SK-N-SH treated with all-trans-retinoic acid at 6 μM for 48 hours (cell line): ENCODE measurements at regions not wholly inside any gene's neighbourhood (a gene's known extent, or its start where the extent isn't known, plus 50 kb on each side); places are given as distances from the start of the nearest gene placed in this dataset.

ENCODE experiments used
- ATAC-seq: fragments of 200-7000 bp; cut with Tn5 transposase; 3 replicates; pipeline ENCODE4 v1.9.1; 2020; ENCODE audit warnings: mild to moderate bottlenecking, moderate library complexity
- ARNTL ChIP-seq: fragments of 450-650 bp; formaldehyde crosslinking; IDR thresholded peaks from 2 replicates; pipeline ENCODE4 v1.5.0; 2020; ENCODE audit warnings: low read depth, mild to moderate bottlenecking, moderate library complexity, borderline replicate concordance
- BACH2 ChIP-seq: fragments of 250-450 bp; sonication (Bioruptor Pico); IDR thresholded peaks from 2 replicates; pipeline ENCODE4 v1.9.0; 2021; ENCODE audit warnings: mild to moderate bottlenecking, borderline replicate concordance
- CSDC2 ChIP-seq: fragments of 250-450 bp; sonication (Bioruptor Pico); IDR thresholded peaks from 2 replicates; pipeline ENCODE4 v1.5.0; 2020; ENCODE audit warnings: mild to moderate bottlenecking, moderate library complexity
- ESRRG ChIP-seq: fragments of 250-450 bp; sonication (Bioruptor Pico); IDR thresholded peaks from 2 replicates; pipeline ENCODE4 v1.6.1; 2021; ENCODE audit warnings: mild to moderate bottlenecking
- GLIS3 ChIP-seq: fragments of 250-450 bp; sonication (Bioruptor Pico); IDR thresholded peaks from 2 replicates; pipeline ENCODE4 v1.5.0; 2020; ENCODE audit warnings: mild to moderate bottlenecking, moderate library complexity
- ISL1 ChIP-seq: fragments of 250-450 bp; sonication (Bioruptor Pico); IDR thresholded peaks from 2 replicates; pipeline ENCODE4 v2.1.2; 2022; ENCODE audit warnings: mild to moderate bottlenecking, moderate library complexity
- OSR1 ChIP-seq: fragments of 250-450 bp; sonication (Bioruptor Pico); IDR thresholded peaks from 2 replicates; pipeline ENCODE4 v1.8.0; 2022; ENCODE audit warnings: moderate library complexity, mild to moderate bottlenecking, inconsistent platforms
- RARB ChIP-seq: fragments of 250-450 bp; sonication (Bioruptor Pico); IDR thresholded peaks from 2 replicates; pipeline ENCODE4 v1.8.0; 2021; ENCODE audit warnings: mild to moderate bottlenecking, moderate library complexity
- SNAI2 ChIP-seq: fragments of 250-450 bp; sonication (Bioruptor Pico); IDR thresholded peaks from 2 replicates; pipeline ENCODE4 v1.5.0; 2020; ENCODE audit warnings: mild to moderate bottlenecking, moderate library complexity
- TCF4 ChIP-seq: fragments of 250-450 bp; sonication (Bioruptor Pico); IDR thresholded peaks from 2 replicates; pipeline ENCODE4 v1.8.0; 2021; ENCODE audit warnings: mild to moderate bottlenecking, moderate library complexity, borderline replicate concordance
- TOX ChIP-seq: fragments of 250-450 bp; sonication (Bioruptor Pico); IDR thresholded peaks from 2 replicates; pipeline ENCODE4 v1.8.0; 2021; ENCODE audit warnings: mild to moderate bottlenecking, moderate library complexity, borderline replicate concordance
- ZC3H10 ChIP-seq: fragments of 250-450 bp; sonication (Bioruptor Pico); IDR thresholded peaks from 2 replicates; pipeline ENCODE4 v1.5.1; 2021; ENCODE audit warnings: mild to moderate bottlenecking, moderate library complexity
- ZFP3 ChIP-seq: fragments of 250-450 bp; sonication (Bioruptor Pico); IDR thresholded peaks from 2 replicates; pipeline ENCODE4 v1.5.0; 2020; ENCODE audit warnings: mild to moderate bottlenecking, moderate library complexity
- ZFP30 ChIP-seq: fragments of 450-650 bp; formaldehyde crosslinking; IDR thresholded peaks from 2 replicates; pipeline ENCODE4 v1.5.0; 2022; ENCODE audit warnings: mild to moderate bottlenecking, moderate library complexity
- ZNF565 ChIP-seq: fragments of 450-650 bp; formaldehyde crosslinking; conservative IDR thresholded peaks from 2 replicates; pipeline ENCODE4 v1.5.0; 2020; ENCODE audit warnings: low read depth, mild to moderate bottlenecking, moderate library complexity
- TF ChIP-seq, protein P1 (sequence below): fragments of 250-450 bp; sonication (Bioruptor Pico); IDR thresholded peaks from 2 replicates; pipeline ENCODE4 v1.5.1; 2020; ENCODE audit warnings: low read depth, mild to moderate bottlenecking, moderate library complexity
- TF ChIP-seq, protein P2 (sequence below): fragments of 250-450 bp; sonication (Bioruptor Pico); IDR thresholded peaks from 2 replicates; pipeline ENCODE4 v1.5.0; 2020; ENCODE audit warnings: mild to moderate bottlenecking, moderate library complexity
- TF ChIP-seq, protein P3 (sequence below): fragments of 250-450 bp; sonication (Bioruptor Pico); IDR thresholded peaks from 2 replicates; pipeline ENCODE4 v1.5.1; 2021; ENCODE audit warnings: mild to moderate bottlenecking, moderate library complexity
- TF ChIP-seq, protein P4 (sequence below): fragments of 250-450 bp; sonication (Bioruptor Pico); IDR thresholded peaks from 2 replicates; pipeline ENCODE4 v1.8.0; 2021; ENCODE audit warnings: low read depth, mild to moderate bottlenecking, moderate library complexity, borderline replicate concordance
- TF ChIP-seq, protein P5 (sequence below): fragments of 250-450 bp; sonication (Bioruptor Pico); IDR thresholded peaks from 2 replicates; pipeline ENCODE4 v1.8.0; 2020; ENCODE audit warnings: mild to moderate bottlenecking, moderate library complexity, borderline replicate concordance

DNA sequence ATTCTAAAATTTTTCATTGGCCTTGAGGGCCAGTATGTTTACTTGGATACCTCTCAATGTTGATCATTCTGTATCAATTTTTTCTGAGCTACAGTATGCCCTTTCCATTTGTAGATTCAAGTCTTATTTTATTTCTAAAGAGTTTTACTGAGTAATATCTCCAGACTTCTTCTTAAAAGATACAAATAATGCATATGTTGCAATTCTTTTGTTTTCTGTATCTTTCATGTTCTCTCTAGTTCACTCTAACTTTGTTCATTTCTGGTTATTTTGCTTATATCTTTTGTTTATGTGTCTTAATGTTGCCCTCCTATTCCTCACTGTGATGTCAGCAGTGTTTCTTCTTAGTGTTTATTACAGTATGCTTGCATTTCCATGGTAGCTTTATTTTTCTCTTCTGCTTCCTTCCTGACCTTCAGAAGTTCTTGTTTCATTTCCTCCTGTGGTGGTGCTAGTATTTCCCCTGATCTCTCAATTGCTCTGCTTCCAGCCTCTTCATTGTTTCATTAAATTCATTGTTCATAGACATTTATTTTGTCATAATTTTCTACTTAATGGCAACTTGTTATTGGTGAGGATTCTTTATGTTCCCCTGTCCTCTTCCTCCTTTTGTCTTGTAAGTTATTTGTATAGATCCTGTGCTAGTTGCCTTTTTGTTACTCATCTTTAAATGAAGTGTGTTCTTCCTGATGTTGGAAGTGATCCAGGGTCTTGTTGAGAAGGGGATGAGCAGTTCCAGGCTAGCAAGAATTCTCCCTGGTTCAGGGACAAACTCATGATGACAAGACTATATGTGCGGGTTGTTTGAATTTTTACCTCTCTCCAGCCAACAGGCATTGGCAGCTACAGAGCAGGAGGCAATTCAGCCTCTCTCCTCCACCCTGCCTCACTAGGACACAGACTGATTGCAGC is 160.8 kb downstream of the DEPDC1B start (continued):
- TF ChIP-seq, protein P1, sequence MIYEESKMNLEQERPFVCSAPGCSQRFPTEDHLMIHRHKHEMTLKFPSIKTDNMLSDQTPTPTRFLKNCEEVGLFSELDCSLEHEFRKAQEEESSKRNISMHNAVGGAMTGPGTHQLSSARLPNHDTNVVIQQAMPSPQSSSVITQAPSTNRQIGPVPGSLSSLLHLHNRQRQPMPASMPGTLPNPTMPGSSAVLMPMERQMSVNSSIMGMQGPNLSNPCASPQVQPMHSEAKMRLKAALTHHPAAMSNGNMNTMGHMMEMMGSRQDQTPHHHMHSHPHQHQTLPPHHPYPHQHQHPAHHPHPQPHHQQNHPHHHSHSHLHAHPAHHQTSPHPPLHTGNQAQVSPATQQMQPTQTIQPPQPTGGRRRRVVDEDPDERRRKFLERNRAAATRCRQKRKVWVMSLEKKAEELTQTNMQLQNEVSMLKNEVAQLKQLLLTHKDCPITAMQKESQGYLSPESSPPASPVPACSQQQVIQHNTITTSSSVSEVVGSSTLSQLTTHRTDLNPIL (CRISPR knock-in tag): no peak
- no peak for TF ChIP-seq RARB (CRISPR knock-in tag)

DNA sequence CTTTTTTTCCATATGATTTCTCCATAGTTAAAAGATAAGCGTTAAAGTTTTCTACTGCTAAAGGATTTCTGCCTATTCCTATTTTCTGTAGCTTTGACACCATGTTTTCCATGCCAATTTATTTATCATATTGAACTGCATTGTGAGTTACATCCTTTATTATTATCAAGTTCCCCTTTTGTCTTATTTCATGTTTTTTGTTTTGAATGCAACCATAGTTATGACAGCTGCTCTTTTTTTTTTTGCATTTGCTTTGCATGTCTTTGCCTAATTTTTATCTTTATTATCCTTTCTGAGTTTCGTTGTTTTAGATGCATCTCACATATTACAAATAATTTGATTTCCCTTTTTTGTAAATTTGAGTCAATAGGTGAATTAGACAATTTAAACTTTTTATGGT is 161.5 kb downstream of the DEPDC1B start:
- ATAC-seq: no peak

DNA sequence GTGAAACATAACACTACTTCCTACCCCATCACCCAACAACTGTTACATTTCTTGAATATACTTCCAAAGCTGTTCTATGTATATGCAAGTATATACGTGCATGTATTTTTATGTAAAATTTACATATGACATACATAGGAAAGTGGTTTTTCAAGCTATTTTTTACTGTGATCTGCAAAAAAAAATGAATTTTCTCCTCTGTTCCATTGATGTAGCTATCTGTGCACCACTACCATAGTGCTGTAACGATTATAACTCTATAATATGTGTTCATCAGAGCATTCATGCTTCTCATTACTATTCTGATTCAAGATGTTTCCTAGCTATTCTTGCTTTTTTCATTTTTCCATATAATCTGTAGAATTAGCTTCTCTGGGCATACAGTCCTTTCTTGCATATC is 164.0 kb downstream of the DEPDC1B start:
- TF ChIP-seq SNAI2 (CRISPR knock-in tag) (no peak), TOX (CRISPR knock-in tag) (no peak), GLIS3 (CRISPR knock-in tag) (no peak), BACH2 (no peak), ZC3H10 (CRISPR knock-in tag) (no peak), ZNF565 (CRISPR knock-in tag) (no peak), OSR1 (CRISPR knock-in tag) (no peak), ZFP3 (CRISPR knock-in tag) (no peak), ISL1 (no peak), CSDC2 (CRISPR knock-in tag) (no peak)
- TF ChIP-seq, protein P2, sequence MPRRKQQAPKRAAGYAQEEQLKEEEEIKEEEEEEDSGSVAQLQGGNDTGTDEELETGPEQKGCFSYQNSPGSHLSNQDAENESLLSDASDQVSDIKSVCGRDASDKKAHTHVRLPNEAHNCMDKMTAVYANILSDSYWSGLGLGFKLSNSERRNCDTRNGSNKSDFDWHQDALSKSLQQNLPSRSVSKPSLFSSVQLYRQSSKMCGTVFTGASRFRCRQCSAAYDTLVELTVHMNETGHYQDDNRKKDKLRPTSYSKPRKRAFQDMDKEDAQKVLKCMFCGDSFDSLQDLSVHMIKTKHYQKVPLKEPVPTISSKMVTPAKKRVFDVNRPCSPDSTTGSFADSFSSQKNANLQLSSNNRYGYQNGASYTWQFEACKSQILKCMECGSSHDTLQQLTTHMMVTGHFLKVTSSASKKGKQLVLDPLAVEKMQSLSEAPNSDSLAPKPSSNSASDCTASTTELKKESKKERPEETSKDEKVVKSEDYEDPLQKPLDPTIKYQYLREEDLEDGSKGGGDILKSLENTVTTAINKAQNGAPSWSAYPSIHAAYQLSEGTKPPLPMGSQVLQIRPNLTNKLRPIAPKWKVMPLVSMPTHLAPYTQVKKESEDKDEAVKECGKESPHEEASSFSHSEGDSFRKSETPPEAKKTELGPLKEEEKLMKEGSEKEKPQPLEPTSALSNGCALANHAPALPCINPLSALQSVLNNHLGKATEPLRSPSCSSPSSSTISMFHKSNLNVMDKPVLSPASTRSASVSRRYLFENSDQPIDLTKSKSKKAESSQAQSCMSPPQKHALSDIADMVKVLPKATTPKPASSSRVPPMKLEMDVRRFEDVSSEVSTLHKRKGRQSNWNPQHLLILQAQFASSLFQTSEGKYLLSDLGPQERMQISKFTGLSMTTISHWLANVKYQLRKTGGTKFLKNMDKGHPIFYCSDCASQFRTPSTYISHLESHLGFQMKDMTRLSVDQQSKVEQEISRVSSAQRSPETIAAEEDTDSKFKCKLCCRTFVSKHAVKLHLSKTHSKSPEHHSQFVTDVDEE (CRISPR knock-in tag): no peak
- TF ChIP-seq, protein P3, sequence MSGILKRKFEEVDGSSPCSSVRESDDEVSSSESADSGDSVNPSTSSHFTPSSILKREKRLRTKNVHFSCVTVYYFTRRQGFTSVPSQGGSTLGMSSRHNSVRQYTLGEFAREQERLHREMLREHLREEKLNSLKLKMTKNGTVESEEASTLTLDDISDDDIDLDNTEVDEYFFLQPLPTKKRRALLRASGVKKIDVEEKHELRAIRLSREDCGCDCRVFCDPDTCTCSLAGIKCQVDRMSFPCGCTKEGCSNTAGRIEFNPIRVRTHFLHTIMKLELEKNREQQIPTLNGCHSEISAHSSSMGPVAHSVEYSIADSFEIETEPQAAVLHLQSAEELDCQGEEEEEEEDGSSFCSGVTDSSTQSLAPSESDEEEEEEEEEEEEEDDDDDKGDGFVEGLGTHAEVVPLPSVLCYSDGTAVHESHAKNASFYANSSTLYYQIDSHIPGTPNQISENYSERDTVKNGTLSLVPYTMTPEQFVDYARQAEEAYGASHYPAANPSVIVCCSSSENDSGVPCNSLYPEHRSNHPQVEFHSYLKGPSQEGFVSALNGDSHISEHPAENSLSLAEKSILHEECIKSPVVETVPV (CRISPR knock-in tag): no peak
- TF ChIP-seq, protein P4, sequence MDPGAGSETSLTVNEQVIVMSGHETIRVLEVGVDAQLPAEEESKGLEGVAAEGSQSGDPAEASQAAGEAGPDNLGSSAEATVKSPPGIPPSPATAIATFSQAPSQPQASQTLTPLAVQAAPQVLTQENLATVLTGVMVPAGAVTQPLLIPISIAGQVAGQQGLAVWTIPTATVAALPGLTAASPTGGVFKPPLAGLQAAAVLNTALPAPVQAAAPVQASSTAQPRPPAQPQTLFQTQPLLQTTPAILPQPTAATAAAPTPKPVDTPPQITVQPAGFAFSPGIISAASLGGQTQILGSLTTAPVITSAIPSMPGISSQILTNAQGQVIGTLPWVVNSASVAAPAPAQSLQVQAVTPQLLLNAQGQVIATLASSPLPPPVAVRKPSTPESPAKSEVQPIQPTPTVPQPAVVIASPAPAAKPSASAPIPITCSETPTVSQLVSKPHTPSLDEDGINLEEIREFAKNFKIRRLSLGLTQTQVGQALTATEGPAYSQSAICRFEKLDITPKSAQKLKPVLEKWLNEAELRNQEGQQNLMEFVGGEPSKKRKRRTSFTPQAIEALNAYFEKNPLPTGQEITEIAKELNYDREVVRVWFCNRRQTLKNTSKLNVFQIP (CRISPR knock-in tag): no peak
- no peak for ATAC-seq

More for the DNA sequence above, 161.5 kb downstream of the DEPDC1B start:
- TF ChIP-seq ZC3H10 (CRISPR knock-in tag): no peak
- TF ChIP-seq BACH2: no peak

DNA sequence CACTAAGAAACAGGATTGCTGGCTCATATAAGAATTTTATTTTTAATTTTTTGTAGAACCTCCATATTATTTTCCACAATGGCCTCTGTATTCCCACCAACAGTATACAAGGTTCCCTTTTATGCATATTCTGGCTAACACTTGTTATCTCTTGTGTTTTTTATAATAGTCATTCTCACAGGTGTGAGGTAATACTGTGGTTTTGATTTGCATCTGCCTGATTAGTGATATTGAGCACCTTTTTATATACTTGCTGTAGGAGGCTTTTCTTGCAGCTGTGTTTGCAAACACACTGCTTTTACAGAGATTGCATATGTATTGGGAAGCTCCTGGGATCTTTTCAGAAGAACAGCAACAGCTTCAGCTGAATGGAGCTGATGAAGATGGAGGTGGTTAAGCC is 164.8 kb downstream of the DEPDC1B start:
- no peak for ATAC-seq
- TF ChIP-seq ESRRG (CRISPR knock-in tag) (no peak), RARB (CRISPR knock-in tag) (no peak), OSR1 (CRISPR knock-in tag) (no peak), ARNTL (CRISPR knock-in tag) (no peak), ZFP30 (CRISPR knock-in tag) (no peak), CSDC2 (CRISPR knock-in tag) (no peak), ZNF565 (CRISPR knock-in tag) (no peak), TCF4 (CRISPR knock-in tag) (no peak), BACH2 (no peak)
- TF ChIP-seq, protein P5, sequence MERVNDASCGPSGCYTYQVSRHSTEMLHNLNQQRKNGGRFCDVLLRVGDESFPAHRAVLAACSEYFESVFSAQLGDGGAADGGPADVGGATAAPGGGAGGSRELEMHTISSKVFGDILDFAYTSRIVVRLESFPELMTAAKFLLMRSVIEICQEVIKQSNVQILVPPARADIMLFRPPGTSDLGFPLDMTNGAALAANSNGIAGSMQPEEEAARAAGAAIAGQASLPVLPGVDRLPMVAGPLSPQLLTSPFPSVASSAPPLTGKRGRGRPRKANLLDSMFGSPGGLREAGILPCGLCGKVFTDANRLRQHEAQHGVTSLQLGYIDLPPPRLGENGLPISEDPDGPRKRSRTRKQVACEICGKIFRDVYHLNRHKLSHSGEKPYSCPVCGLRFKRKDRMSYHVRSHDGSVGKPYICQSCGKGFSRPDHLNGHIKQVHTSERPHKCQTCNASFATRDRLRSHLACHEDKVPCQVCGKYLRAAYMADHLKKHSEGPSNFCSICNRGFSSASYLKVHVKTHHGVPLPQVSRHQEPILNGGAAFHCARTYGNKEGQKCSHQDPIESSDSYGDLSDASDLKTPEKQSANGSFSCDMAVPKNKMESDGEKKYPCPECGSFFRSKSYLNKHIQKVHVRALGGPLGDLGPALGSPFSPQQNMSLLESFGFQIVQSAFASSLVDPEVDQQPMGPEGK (CRISPR knock-in tag): no peak
- TF ChIP-seq, protein P2 (CRISPR knock-in tag): no peak
- TF ChIP-seq, protein P3 (CRISPR knock-in tag): no peak
